ENCODE measurements at regions not wholly inside any gene's neighbourhood (a gene's known extent, or its start where the extent isn't known, plus 50 kb on each side); places are given as distances from the start of the nearest gene placed in this dataset.

- H3K27me3 ChIP-seq (ENCODE audit: control insufficient read depth in 2 of 2, insufficient read depth in 2 of 2, low read length in 2 of 2) = no peaks in the 10 kb centered on the region; a peak in 1 of 5 replicates
- WGBS (ENCODE audit: insufficient coverage, low coverage, missing lambda C conversion rate) = 17% methylated on average over 4 of the region's 4 CpGs
- CTCF ChIA-PET (ENCODE audit: low intra/inter-chr PET ratio) = no interaction called here
- TF ChIP-seq KLF10 (CRISPR knock-in tag; IDR thresholded peaks at IDR 0.05) (no peak), ETS2 (tag; IDR thresholded peaks at IDR 0.05; ENCODE audit: borderline replicate concordance, poor library complexity, severe bottlenecking) (no peak), MYNN (IDR thresholded peaks at IDR 0.05) (no peak), MYNN (CRISPR knock-in tag; IDR thresholded peaks at IDR 0.05) (no peak), SRSF7 (optimal IDR thresholded peaks at IDR 0.05; ENCODE audit: low read depth, low read length) (no peak), GABPB2 (CRISPR knock-in tag; conservative IDR thresholded peaks at IDR 0.05) (no peak), KAT2B (IDR thresholded peaks at IDR 0.05; ENCODE audit: low read depth, low read length) (no peak), HOMEZ (CRISPR knock-in tag; IDR thresholded peaks at IDR 0.05) (no peak), ZNF274 (IDR thresholded peaks at IDR 0.05; ENCODE audit: borderline replicate concordance, low read depth, low read length) (no peak), CGGBP1 (CRISPR knock-in tag; IDR thresholded peaks at IDR 0.05) (no peak), SMARCA4 (IDR thresholded peaks at IDR 0.05) (no peak), ESRRB (CRISPR knock-in tag; IDR thresholded peaks at IDR 0.05; ENCODE audit: borderline replicate concordance) (no peak), PHB (CRISPR knock-in tag; IDR thresholded peaks at IDR 0.05) (no peak), HIVEP1 (CRISPR knock-in tag; IDR thresholded peaks at IDR 0.05) (no peak), KLF16 (IDR thresholded peaks at IDR 0.05) (no peak), NR1H2 (CRISPR knock-in tag; IDR thresholded peaks at IDR 0.05) (no peak)
Observed at GRCh38 chr1:117679868-117680267, 74.0 kb downstream of the TENT5C start.

More at GRCh38 chr1:117679868-117680267, 74.0 kb downstream of the TENT5C start:
- H3K4me1 ChIP-seq (replicated peaks in 1 of 2; ENCODE audit: control insufficient read depth in 2 of 2, insufficient read depth in 2 of 2, low read length in 2 of 2) = peaks cover 0 to 1% of the 10 kb centered on the region in 2 experiments; a peak in 3 of 5 replicates
- DNase-seq (ENCODE audit: extremely low read depth in 1 of 4, low spot score in 3 of 4) (no peak), FAIRE-seq (no peak), ATAC-seq (no peak)
- no peaks in the 10 kb centered on the region for H4K20me1 ChIP-seq (replicated peaks; ENCODE audit: control insufficient read depth, insufficient read depth, low read length)
- POLR2A ChIA-PET = interaction anchor here (1.2 kb wide), 1 partner anchor 32 kb away, joined by 3 read pairs; no protein-coding TSS in a partner anchor
- no peak overlapping the region; a peak in 1 of 4 replicates for H3K9ac ChIP-seq (ENCODE audit: insufficient read depth in 1 of 2, low read depth in 2 of 2, low read length in 2 of 2)
- H3K9me1 ChIP-seq (ENCODE audit: control insufficient read depth, insufficient read depth, low read length) = no peaks in the 10 kb centered on the region
- H3K36me3 ChIP-seq (ENCODE audit: control insufficient read depth, insufficient read depth, low read length) = no peaks in the 10 kb centered on the region
- intact Hi-C loops (cut with micrococcal nuclease) (loop anchor here (10.0 kb wide), 1 partner anchor 315 kb away; the partner anchor contains the start of gene MAN1A2), in situ Hi-C loops (cut with MboI) (no loop called here)
- no peak overlapping the region for H2AFZ ChIP-seq (ENCODE audit: low read depth, low read length)
- BruUV-seq (replicated peaks) = no TSS peak
- H3K4me2 ChIP-seq (ENCODE audit: insufficient read depth, low read length) = no peak overlapping the region
- no peaks in the 10 kb centered on the region for H3K9me3 ChIP-seq (replicated peaks; ENCODE audit: control insufficient read depth, insufficient read depth, low read depth, low read length)
- H3K4me3 ChIP-seq = no peak overlapping the region
- H3K79me2 ChIP-seq (ENCODE audit: control insufficient read depth, insufficient read depth, low read length) = no peaks in the 10 kb centered on the region
- no peak overlapping the region for H3K27ac ChIP-seq (ENCODE audit: extremely low read depth, low read depth, low read length)
